Fibroblast of villous mesenchyme (primary cell): ENCODE measurements at regions not wholly inside any gene's neighbourhood (a gene's known extent, or its start where the extent isn't known, plus 50 kb on each side); places are given as distances from the start of the nearest gene placed in this dataset.

ENCODE experiments used
- DNase-seq: peaks from one replicate; pipeline ENCODE4 v3.0.0-alpha.2; 2010; ENCODE audit warnings: low read depth
- H3K4me3 ChIP-seq: 2 replicates; pipeline ENCODE4 v1.5.1; 2011; ENCODE audit warnings: low read depth, mild to moderate bottlenecking, low read length
- TF ChIP-seq, protein P1 (sequence below): IDR thresholded peaks from 2 replicates; pipeline ENCODE4 v1.5.1; 2012; ENCODE audit warnings: low read depth, mild to moderate bottlenecking, low read length; ENCODE audit not compliant: insufficient read depth

DNA sequence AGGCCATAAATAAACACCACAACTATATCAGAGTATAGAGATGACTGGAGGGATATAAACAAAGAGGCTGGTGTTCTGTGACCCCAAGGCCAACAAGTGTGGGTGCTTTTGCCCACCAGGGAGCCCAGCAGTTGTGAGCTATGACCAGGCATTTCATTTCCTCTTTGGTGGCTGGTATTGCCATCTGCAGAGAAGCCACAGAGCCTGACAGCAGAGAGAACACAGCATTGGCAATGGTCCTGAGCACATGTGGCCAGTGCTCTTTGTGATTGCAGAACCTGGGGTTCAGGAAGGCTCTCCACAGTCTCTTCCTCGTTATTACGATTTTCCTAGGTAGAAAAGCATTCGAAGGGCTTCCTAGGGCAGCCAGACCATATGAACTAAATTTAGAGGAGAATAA, 112.3 kb downstream of the TM2D1 start:
- no peak for DNase-seq
- no peak overlapping the region for H3K4me3 ChIP-seq
- TF ChIP-seq, protein P1, sequence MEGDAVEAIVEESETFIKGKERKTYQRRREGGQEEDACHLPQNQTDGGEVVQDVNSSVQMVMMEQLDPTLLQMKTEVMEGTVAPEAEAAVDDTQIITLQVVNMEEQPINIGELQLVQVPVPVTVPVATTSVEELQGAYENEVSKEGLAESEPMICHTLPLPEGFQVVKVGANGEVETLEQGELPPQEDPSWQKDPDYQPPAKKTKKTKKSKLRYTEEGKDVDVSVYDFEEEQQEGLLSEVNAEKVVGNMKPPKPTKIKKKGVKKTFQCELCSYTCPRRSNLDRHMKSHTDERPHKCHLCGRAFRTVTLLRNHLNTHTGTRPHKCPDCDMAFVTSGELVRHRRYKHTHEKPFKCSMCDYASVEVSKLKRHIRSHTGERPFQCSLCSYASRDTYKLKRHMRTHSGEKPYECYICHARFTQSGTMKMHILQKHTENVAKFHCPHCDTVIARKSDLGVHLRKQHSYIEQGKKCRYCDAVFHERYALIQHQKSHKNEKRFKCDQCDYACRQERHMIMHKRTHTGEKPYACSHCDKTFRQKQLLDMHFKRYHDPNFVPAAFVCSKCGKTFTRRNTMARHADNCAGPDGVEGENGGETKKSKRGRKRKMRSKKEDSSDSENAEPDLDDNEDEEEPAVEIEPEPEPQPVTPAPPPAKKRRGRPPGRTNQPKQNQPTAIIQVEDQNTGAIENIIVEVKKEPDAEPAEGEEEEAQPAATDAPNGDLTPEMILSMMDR, result no peak

- TF ChIP-seq, protein P1, result no peak
- DNase-seq, result no peak
- H3K4me3 ChIP-seq, result no peak overlapping the region
These were observed 115.9 kb downstream of the TM2D1 start for GRCh38 chr1:61609040-61609439.

- TF ChIP-seq, protein P1, result no peak
- DNase-seq, result no peak
- no peak overlapping the region for H3K4me3 ChIP-seq
These were observed 117.5 kb downstream of the TM2D1 start for GRCh38 chr1:61607448-61607847.

- H3K4me3 ChIP-seq, result no peak overlapping the region
- TF ChIP-seq, protein P1, result no peak
- no peak for DNase-seq
These were observed 118.3 kb downstream of the TM2D1 start for GRCh38 chr1:61606448-61607312.

GRCh38 chr1:61605607-61606321, 119.2 kb downstream of the TM2D1 start:
- H3K4me3 ChIP-seq, result no peak overlapping the region
- DNase-seq, result no peak
- TF ChIP-seq, protein P1, result no peak

- no peak for DNase-seq
- H3K4me3 ChIP-seq, result no peak overlapping the region
- TF ChIP-seq, protein P1, result no peak
These were observed 120.3 kb downstream of the TM2D1 start for GRCh38 chr1:61604684-61605083.
